ENCODE measurements at regions not wholly inside any gene's neighbourhood (a gene's known extent, or its start where the extent isn't known, plus 50 kb on each side); places are given as distances from the start of the nearest gene placed in this dataset.

DNA sequence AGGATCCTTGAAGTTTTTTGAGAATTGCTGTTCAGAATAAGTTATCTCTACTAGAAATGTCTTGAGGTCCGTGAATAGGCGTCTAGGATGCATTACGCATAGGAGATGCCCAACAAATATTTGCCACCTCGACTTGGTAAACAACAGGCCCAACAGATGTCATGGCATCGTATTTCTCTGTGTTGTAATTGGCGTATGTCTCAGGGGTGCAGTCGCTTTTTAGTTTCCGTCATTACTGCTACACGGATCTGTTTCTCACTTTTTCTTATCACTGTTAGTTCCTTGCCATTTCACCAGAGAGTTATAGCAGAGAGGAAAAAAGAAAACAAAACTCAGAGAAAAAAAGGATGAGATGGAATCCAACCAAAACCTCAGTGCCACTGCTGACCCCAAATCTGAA lies 73.0 kb upstream of the SFMBT2 start:
- Histone ChIP-seq H2AFZ (ENCODE audit: low read length) (no peak overlapping the region), H3K36me3 (replicated peaks in 1 of 2; ENCODE audit: control insufficient read depth in 1 of 2, insufficient read depth in 2 of 2, low read length in 2 of 2) (no peaks in the 10 kb centered on the region), H4K20me1 (ENCODE audit: insufficient read depth, low read length) (no peaks in the 10 kb centered on the region), H3K9ac (ENCODE audit: insufficient read depth, low read depth, low read length) (no peak overlapping the region), H3K27ac (ENCODE audit: extremely low read length, insufficient read depth, low read length) (no peak overlapping the region), H3K27me3 (ENCODE audit: control insufficient read depth in 1 of 2, insufficient read depth in 2 of 2, low read length in 2 of 2) (peaks cover 0 to 28% of the 10 kb centered on the region in 2 experiments; a peak in 2 of 5 replicates), H3K4me3 (replicated peaks in 1 of 3; ENCODE audit: insufficient read depth in 1 of 3, low read depth in 2 of 3, low read length in 3 of 3) (no peak overlapping the region), H3K79me2 (ENCODE audit: insufficient read depth, low read length) (no peaks in the 10 kb centered on the region), H3K4me1 (ENCODE audit: insufficient read depth, low read length) (peaks cover 6% of the 10 kb centered on the region), H3K9me3 (ENCODE audit: low read length) (no peaks in the 10 kb centered on the region), H3K4me2 (ENCODE audit: low read depth, low read length) (no peak overlapping the region)
- in situ Hi-C loops (cut with HindIII; ENCODE audit: extremely low pct_ligation_motif_present, low pct_unique_long_range_greater_than_20kb): no loop called here
- no TSS peak for BruUV-seq (replicated peaks)
- TF ChIP-seq CREB1 (IDR thresholded peaks at IDR 0.05) (no peak), CREB1 (CRISPR knock-in tag; IDR thresholded peaks at IDR 0.05) (no peak), NFYB (CRISPR knock-in tag; IDR thresholded peaks at IDR 0.05) (no peak), TCF7 (IDR thresholded peaks at IDR 0.05; ENCODE audit: low read depth) (no peak), ZNF616 (CRISPR knock-in tag; IDR thresholded peaks at IDR 0.05; ENCODE audit: low read depth) (no peak), ATF1 (CRISPR knock-in tag; IDR thresholded peaks at IDR 0.05) (no peak)
- TF ChIP-seq, protein P1, sequence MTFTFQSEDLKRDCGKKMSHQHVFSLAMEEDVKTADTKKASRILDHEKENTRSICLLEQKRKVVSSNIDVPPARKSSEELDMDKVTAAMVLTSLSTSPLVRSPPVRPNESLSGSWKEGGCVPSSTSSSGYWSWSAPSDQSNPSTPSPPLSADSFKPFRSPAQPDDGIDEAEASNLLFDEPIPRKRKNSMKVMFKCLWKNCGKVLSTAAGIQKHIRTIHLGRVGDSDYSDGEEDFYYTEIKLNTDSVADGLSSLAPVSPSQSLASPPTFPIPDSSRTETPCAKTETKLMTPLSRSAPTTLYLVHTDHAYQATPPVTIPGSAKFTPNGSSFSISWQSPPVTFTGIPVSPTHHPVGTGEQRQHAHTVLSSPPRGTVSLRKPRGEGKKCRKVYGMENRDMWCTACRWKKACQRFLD (CRISPR knock-in tag; IDR thresholded peaks at IDR 0.05; ENCODE audit: borderline replicate concordance): no peak
- TF ChIP-seq, protein P2, sequence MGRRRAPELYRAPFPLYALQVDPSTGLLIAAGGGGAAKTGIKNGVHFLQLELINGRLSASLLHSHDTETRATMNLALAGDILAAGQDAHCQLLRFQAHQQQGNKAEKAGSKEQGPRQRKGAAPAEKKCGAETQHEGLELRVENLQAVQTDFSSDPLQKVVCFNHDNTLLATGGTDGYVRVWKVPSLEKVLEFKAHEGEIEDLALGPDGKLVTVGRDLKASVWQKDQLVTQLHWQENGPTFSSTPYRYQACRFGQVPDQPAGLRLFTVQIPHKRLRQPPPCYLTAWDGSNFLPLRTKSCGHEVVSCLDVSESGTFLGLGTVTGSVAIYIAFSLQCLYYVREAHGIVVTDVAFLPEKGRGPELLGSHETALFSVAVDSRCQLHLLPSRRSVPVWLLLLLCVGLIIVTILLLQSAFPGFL (CRISPR knock-in tag; IDR thresholded peaks at IDR 0.05): no peak
- TF ChIP-seq, protein P3, sequence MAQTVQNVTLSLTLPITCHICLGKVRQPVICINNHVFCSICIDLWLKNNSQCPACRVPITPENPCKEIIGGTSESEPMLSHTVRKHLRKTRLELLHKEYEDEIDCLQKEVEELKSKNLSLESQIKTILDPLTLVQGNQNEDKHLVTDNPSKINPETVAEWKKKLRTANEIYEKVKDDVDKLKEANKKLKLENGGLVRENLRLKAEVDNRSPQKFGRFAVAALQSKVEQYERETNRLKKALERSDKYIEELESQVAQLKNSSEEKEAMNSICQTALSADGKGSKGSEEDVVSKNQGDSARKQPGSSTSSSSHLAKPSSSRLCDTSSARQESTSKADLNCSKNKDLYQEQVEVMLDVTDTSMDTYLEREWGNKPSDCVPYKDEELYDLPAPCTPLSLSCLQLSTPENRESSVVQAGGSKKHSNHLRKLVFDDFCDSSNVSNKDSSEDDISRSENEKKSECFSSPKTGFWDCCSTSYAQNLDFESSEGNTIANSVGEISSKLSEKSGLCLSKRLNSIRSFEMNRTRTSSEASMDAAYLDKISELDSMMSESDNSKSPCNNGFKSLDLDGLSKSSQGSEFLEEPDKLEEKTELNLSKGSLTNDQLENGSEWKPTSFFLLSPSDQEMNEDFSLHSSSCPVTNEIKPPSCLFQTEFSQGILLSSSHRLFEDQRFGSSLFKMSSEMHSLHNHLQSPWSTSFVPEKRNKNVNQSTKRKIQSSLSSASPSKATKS (CRISPR knock-in tag; IDR thresholded peaks at IDR 0.05): no peak
- TF ChIP-seq, protein P4, sequence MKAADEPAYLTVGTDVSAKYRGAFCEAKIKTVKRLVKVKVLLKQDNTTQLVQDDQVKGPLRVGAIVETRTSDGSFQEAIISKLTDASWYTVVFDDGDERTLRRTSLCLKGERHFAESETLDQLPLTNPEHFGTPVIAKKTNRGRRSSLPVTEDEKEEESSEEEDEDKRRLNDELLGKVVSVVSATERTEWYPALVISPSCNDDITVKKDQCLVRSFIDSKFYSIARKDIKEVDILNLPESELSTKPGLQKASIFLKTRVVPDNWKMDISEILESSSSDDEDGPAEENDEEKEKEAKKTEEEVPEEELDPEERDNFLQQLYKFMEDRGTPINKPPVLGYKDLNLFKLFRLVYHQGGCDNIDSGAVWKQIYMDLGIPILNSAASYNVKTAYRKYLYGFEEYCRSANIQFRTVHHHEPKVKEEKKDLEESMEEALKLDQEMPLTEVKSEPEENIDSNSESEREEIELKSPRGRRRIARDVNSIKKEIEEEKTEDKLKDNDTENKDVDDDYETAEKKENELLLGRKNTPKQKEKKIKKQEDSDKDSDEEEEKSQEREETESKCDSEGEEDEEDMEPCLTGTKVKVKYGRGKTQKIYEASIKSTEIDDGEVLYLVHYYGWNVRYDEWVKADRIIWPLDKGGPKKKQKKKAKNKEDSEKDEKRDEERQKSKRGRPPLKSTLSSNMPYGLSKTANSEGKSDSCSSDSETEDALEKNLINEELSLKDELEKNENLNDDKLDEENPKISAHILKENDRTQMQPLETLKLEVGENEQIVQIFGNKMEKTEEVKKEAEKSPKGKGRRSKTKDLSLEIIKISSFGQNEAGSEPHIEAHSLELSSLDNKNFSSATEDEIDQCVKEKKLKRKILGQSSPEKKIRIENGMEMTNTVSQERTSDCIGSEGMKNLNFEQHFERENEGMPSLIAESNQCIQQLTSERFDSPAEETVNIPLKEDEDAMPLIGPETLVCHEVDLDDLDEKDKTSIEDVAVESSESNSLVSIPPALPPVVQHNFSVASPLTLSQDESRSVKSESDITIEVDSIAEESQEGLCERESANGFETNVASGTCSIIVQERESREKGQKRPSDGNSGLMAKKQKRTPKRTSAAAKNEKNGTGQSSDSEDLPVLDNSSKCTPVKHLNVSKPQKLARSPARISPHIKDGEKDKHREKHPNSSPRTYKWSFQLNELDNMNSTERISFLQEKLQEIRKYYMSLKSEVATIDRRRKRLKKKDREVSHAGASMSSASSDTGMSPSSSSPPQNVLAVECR (CRISPR knock-in tag; IDR thresholded peaks at IDR 0.05; ENCODE audit: borderline replicate concordance): no peak
- no peak for DNase-seq (ENCODE audit: low spot score)
- ChIA-PET CTCF (ENCODE audit: low intra/inter-chr PET ratio, low total read pairs) (no interaction called here), POLR2A (no interaction called here)
- FAIRE-seq: no peak
- intact Hi-C loops (cut with micrococcal nuclease; ENCODE audit: unreplicated experiment): no loop called here
- WGBS (ENCODE audit: low lambda C conversion rate): 57% methylated on average over 9 of the region's 9 CpGs
- ATAC-seq: no peak

Measured in HepG2 (cell line).